ENCODE measurements at regions not wholly inside any gene's neighbourhood (a gene's known extent, or its start where the extent isn't known, plus 50 kb on each side); places are given as distances from the start of the nearest gene placed in this dataset.

- Mint-ChIP-seq H3K4me3 (no peak overlapping the region), H3K27me3 (ENCODE audit: low read depth) (peaks cover 5% of the 10 kb centered on the region), H3K27ac (no peak overlapping the region)
These were observed 83.8 kb upstream of the KLHL29 start for GRCh38 chr2:23301136-23301535.

DNA sequence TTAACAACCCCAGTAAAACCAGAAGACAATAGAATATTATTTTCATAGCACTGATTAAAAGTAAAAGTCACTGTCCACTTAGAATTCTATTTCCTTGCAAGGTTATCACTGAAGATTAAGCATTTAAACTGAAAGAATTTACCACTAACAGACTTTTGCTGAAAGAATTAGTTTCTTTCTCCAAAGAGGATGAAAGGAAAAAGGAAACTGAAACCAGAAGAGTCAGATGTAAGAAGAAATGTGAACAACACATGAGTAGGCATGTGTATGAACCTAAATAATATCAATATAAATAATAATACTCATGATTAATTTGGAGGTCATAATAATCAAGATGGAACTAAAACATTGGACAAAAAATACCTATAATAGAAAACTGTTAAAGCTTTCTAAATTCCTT lies 82.4 kb upstream of the KLHL29 start:
- ChIA-PET POLR2A (no interaction called here), CTCF (interaction anchor here (1.1 kb wide), 1 partner anchor 10 kb away, joined by 4 read pairs; no protein-coding TSS in a partner anchor)
- Mint-ChIP-seq H3K4me3 (no peak overlapping the region), H3K36me3 (no peaks in the 10 kb centered on the region), H3K27me3 (ENCODE audit: low read depth) (peaks cover 5% of the 10 kb centered on the region), H3K9me3 (peaks cover 4% of the 10 kb centered on the region; the same call in 1 of the 2 replicates), H3K27ac (no peak overlapping the region), H3K4me1 (peaks cover 11% of the 10 kb centered on the region; the same call in 1 of the 2 replicates)
- TF ChIP-seq HMGA2 (CRISPR knock-in tag; IDR thresholded peaks at IDR 0.05) = no peak
- TF ChIP-seq CREB1 (CRISPR knock-in tag; IDR thresholded peaks at IDR 0.05) = no peak
- TF ChIP-seq FOXJ3 (CRISPR knock-in tag; IDR thresholded peaks at IDR 0.05; ENCODE audit: borderline replicate concordance) = no peak
- no peak for TF ChIP-seq USF1 (CRISPR knock-in tag; IDR thresholded peaks at IDR 0.05)
- TF ChIP-seq PRRX2 (CRISPR knock-in tag; IDR thresholded peaks at IDR 0.05) = no peak
- no peak for TF ChIP-seq ZBTB21 (CRISPR knock-in tag; IDR thresholded peaks at IDR 0.05; ENCODE audit: borderline replicate concordance)
- TF ChIP-seq, protein P1, sequence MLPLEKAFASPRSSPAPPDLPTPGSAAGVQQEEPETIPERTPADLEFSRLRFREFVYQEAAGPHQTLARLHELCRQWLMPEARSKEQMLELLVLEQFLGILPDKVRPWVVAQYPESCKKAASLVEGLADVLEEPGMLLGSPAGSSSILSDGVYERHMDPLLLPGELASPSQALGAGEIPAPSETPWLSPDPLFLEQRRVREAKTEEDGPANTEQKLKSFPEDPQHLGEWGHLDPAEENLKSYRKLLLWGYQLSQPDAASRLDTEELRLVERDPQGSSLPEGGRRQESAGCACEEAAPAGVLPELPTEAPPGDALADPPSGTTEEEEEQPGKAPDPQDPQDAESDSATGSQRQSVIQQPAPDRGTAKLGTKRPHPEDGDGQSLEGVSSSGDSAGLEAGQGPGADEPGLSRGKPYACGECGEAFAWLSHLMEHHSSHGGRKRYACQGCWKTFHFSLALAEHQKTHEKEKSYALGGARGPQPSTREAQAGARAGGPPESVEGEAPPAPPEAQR (CRISPR knock-in tag; IDR thresholded peaks at IDR 0.05) = no peak
- no peak for TF ChIP-seq IRF2 (CRISPR knock-in tag; IDR thresholded peaks at IDR 0.05; ENCODE audit: borderline replicate concordance, low read depth)
- TF ChIP-seq ARID4B (CRISPR knock-in tag; IDR thresholded peaks at IDR 0.05; ENCODE audit: borderline replicate concordance) = no peak
- no peak for TF ChIP-seq SMAD4 (CRISPR knock-in tag; IDR thresholded peaks at IDR 0.05)
- DNase-seq (ENCODE audit: low spot score) (no peak), ATAC-seq (no peak)

More at GRCh38 chr2:23301136-23301535, 83.8 kb upstream of the KLHL29 start:
- POLR2A ChIA-PET = no interaction called here
- CTCF ChIA-PET = no interaction called here
- H3K36me3 Mint-ChIP-seq = no peaks in the 10 kb centered on the region
- H3K4me1 Mint-ChIP-seq = peaks cover 11% of the 10 kb centered on the region; the same call in 1 of the 2 replicates
- TF ChIP-seq, protein P1 (CRISPR knock-in tag; IDR thresholded peaks at IDR 0.05) = no peak
- TF ChIP-seq, protein P2, sequence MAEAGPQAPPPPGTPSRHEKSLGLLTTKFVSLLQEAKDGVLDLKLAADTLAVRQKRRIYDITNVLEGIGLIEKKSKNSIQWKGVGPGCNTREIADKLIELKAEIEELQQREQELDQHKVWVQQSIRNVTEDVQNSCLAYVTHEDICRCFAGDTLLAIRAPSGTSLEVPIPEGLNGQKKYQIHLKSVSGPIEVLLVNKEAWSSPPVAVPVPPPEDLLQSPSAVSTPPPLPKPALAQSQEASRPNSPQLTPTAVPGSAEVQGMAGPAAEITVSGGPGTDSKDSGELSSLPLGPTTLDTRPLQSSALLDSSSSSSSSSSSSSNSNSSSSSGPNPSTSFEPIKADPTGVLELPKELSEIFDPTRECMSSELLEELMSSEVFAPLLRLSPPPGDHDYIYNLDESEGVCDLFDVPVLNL (CRISPR knock-in tag; IDR thresholded peaks at IDR 0.05; ENCODE audit: borderline replicate concordance, low read depth) = no peak
- TF ChIP-seq JUN (CRISPR knock-in tag; IDR thresholded peaks at IDR 0.05) (no peak), RORB (CRISPR knock-in tag; IDR thresholded peaks at IDR 0.05) (no peak), ATF3 (CRISPR knock-in tag; conservative IDR thresholded peaks at IDR 0.05) (no peak), USF1 (CRISPR knock-in tag; IDR thresholded peaks at IDR 0.05) (no peak), ZNF121 (CRISPR knock-in tag; IDR thresholded peaks at IDR 0.05) (no peak)
- TF ChIP-seq, protein P3, sequence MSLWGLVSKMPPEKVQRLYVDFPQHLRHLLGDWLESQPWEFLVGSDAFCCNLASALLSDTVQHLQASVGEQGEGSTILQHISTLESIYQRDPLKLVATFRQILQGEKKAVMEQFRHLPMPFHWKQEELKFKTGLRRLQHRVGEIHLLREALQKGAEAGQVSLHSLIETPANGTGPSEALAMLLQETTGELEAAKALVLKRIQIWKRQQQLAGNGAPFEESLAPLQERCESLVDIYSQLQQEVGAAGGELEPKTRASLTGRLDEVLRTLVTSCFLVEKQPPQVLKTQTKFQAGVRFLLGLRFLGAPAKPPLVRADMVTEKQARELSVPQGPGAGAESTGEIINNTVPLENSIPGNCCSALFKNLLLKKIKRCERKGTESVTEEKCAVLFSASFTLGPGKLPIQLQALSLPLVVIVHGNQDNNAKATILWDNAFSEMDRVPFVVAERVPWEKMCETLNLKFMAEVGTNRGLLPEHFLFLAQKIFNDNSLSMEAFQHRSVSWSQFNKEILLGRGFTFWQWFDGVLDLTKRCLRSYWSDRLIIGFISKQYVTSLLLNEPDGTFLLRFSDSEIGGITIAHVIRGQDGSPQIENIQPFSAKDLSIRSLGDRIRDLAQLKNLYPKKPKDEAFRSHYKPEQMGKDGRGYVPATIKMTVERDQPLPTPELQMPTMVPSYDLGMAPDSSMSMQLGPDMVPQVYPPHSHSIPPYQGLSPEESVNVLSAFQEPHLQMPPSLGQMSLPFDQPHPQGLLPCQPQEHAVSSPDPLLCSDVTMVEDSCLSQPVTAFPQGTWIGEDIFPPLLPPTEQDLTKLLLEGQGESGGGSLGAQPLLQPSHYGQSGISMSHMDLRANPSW (CRISPR knock-in tag; conservative IDR thresholded peaks at IDR 0.05; ENCODE audit: low read depth) = no peak
- no peak for DNase-seq (ENCODE audit: low spot score)
- no peaks in the 10 kb centered on the region; the same call in 1 of the 2 replicates for H3K9me3 Mint-ChIP-seq
- ATAC-seq = no peak

Data from WTC11 (cell line).